ENCODE measurements at regions not wholly inside any gene's neighbourhood (a gene's known extent, or its start where the extent isn't known, plus 50 kb on each side); places are given as distances from the start of the nearest gene placed in this dataset.

DNA sequence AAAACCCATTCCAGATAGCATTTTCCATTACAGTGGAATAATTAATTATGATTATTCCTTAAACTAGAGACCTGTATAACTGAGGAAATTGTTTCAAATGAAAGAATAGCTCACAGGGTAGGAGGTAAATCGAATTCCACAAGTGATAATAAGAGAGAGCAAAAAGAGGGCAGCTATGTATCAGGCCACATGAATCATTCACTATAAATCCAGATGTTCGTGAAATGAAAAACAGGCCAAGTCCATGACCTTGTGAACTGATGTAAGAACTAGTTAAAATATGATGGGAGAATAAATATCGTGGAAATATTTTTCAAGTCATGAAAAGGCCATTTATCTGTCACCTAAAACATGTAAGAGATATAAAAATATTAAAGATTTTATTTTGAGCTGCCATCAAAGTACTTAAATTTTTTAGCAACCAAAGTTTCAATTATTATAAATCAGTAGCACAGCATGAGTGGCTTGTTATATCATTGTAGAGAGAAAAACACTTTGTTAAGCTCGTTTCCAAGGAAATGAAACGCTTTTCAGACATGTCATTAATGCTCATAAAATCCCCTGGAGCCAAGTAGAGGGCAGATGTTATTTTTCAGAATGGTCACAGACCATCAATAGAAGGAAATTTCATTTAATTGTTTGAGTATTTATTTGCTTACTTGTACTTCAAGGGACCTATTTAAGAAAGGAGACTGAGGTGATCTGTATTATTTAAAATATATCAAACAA lies 120.6 kb upstream of the CDKN3 start:
- no peak overlapping the region for H3K27ac ChIP-seq (ENCODE audit: low read length)
- no peak overlapping the region for H2AFZ ChIP-seq (ENCODE audit: low read depth, low read length)
- no peaks in the 10 kb centered on the region for H3K9me2 ChIP-seq (ENCODE audit: insufficient read depth, low read length)
- no peaks in the 10 kb centered on the region for H3K9me3 ChIP-seq (ENCODE audit: low read length)
- no peaks in the 10 kb centered on the region for H3F3A ChIP-seq (ENCODE audit: insufficient read depth, low read length, poor library complexity, severe bottlenecking)
- no peak overlapping the region for H3K4me3 ChIP-seq (ENCODE audit: low read length)
- no peaks in the 10 kb centered on the region for H3K27me3 ChIP-seq (ENCODE audit: insufficient read depth, low read depth, low read length)
- no peak for TF ChIP-seq MXI1 (conservative IDR thresholded peaks at IDR 0.05; ENCODE audit: poor library complexity, severe bottlenecking)
- no peak for TF ChIP-seq RAD21 (conservative IDR thresholded peaks at IDR 0.05)
- TF ChIP-seq, protein P1, sequence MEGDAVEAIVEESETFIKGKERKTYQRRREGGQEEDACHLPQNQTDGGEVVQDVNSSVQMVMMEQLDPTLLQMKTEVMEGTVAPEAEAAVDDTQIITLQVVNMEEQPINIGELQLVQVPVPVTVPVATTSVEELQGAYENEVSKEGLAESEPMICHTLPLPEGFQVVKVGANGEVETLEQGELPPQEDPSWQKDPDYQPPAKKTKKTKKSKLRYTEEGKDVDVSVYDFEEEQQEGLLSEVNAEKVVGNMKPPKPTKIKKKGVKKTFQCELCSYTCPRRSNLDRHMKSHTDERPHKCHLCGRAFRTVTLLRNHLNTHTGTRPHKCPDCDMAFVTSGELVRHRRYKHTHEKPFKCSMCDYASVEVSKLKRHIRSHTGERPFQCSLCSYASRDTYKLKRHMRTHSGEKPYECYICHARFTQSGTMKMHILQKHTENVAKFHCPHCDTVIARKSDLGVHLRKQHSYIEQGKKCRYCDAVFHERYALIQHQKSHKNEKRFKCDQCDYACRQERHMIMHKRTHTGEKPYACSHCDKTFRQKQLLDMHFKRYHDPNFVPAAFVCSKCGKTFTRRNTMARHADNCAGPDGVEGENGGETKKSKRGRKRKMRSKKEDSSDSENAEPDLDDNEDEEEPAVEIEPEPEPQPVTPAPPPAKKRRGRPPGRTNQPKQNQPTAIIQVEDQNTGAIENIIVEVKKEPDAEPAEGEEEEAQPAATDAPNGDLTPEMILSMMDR (IDR thresholded peaks at IDR 0.05; ENCODE audit: poor library complexity, severe bottlenecking): no peak
- TF ChIP-seq, protein P2, sequence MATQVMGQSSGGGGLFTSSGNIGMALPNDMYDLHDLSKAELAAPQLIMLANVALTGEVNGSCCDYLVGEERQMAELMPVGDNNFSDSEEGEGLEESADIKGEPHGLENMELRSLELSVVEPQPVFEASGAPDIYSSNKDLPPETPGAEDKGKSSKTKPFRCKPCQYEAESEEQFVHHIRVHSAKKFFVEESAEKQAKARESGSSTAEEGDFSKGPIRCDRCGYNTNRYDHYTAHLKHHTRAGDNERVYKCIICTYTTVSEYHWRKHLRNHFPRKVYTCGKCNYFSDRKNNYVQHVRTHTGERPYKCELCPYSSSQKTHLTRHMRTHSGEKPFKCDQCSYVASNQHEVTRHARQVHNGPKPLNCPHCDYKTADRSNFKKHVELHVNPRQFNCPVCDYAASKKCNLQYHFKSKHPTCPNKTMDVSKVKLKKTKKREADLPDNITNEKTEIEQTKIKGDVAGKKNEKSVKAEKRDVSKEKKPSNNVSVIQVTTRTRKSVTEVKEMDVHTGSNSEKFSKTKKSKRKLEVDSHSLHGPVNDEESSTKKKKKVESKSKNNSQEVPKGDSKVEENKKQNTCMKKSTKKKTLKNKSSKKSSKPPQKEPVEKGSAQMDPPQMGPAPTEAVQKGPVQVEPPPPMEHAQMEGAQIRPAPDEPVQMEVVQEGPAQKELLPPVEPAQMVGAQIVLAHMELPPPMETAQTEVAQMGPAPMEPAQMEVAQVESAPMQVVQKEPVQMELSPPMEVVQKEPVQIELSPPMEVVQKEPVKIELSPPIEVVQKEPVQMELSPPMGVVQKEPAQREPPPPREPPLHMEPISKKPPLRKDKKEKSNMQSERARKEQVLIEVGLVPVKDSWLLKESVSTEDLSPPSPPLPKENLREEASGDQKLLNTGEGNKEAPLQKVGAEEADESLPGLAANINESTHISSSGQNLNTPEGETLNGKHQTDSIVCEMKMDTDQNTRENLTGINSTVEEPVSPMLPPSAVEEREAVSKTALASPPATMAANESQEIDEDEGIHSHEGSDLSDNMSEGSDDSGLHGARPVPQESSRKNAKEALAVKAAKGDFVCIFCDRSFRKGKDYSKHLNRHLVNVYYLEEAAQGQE (IDR thresholded peaks at IDR 0.05; ENCODE audit: borderline replicate concordance): no peak
- H4K20me1 ChIP-seq (ENCODE audit: insufficient read depth): no peaks in the 10 kb centered on the region
- H3K4me2 ChIP-seq (ENCODE audit: low read length): no peak overlapping the region
- no peak overlapping the region for H3K9ac ChIP-seq (ENCODE audit: low read length)
- no peaks in the 10 kb centered on the region for H3K36me3 ChIP-seq (ENCODE audit: insufficient read depth, low read length)
- no peaks in the 10 kb centered on the region for H3K79me2 ChIP-seq (replicated peaks; ENCODE audit: insufficient read depth, low read length)

DNA sequence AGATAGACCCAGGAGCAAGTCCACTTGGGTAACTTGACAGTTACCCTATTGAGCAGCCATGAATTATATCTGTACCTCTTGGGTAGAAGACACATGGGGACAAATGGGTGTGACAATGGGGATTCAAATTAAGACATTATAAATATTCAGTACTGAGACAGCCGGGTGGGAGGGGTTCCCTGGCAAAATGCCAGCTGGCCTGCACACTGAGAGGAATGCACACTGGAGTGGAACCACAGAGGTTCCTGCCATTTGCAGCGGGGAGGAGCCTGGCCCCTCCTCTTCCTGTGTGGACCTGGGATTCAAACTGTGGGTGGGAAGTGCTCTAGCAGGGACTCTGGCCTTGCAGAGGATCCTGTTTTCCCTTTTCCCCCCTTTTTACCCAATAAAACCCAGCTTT lies 118.7 kb upstream of the CDKN3 start:
- no peaks in the 10 kb centered on the region for H3K9me3 ChIP-seq (ENCODE audit: low read length)
- H3K36me3 ChIP-seq (ENCODE audit: insufficient read depth, low read length): no peaks in the 10 kb centered on the region
- no peak overlapping the region for H3K4me2 ChIP-seq (ENCODE audit: low read length)
- H3K27ac ChIP-seq (ENCODE audit: low read length): no peak overlapping the region
- no peak overlapping the region for H3K4me3 ChIP-seq (ENCODE audit: low read length)
- TF ChIP-seq, protein P1 (IDR thresholded peaks at IDR 0.05; ENCODE audit: poor library complexity, severe bottlenecking): no peak
- no peak for TF ChIP-seq RAD21 (conservative IDR thresholded peaks at IDR 0.05)
- H4K20me1 ChIP-seq (ENCODE audit: insufficient read depth): no peaks in the 10 kb centered on the region
- no peak overlapping the region for H3K9ac ChIP-seq (ENCODE audit: low read length)
- no peaks in the 10 kb centered on the region for H3F3A ChIP-seq (ENCODE audit: insufficient read depth, low read length, poor library complexity, severe bottlenecking)
- no peaks in the 10 kb centered on the region for H3K79me2 ChIP-seq (replicated peaks; ENCODE audit: insufficient read depth, low read length)
- no peak overlapping the region for H2AFZ ChIP-seq (ENCODE audit: low read depth, low read length)
- no peaks in the 10 kb centered on the region for H3K9me2 ChIP-seq (ENCODE audit: insufficient read depth, low read length)
- H3K27me3 ChIP-seq (ENCODE audit: insufficient read depth, low read depth, low read length): no peaks in the 10 kb centered on the region

Measured in neural cell (in vitro differentiated cells).